Panc1 (cell line): ENCODE measurements at regions not wholly inside any gene's neighbourhood (a gene's known extent, or its start where the extent isn't known, plus 50 kb on each side); places are given as distances from the start of the nearest gene placed in this dataset.

ENCODE experiments used
- ATAC-seq: fragments of 200-7000 bp; cut with Tn5 transposase; 2 replicates; pipeline ENCODE4 v1.9.1; 2020; ENCODE audit warnings: mild to moderate bottlenecking, moderate library complexity
- BruUV-seq: library from RNA; stranded (reverse); fragments of 400-500 nt; replicated peaks from 2 replicates; lab custom pipeline; 2021; lab: Mats Ljungman, UMichigan
- CTCF ChIA-PET: fragments of 300-600 bp; sonication (Branson Sonifier 250); formaldehyde crosslinking; loops from one replicate; lab custom pipeline; 2022; ENCODE audit warnings: antibody characterized with exemption; lab: Charles Lee
- POLR2A ChIA-PET: fragments of 300-600 bp; sonication (Branson Sonifier 250); formaldehyde crosslinking; loops from one replicate; lab custom pipeline; 2022; ENCODE audit warnings: antibody characterized with exemption; lab: Charles Lee
- DNase-seq: peaks from one replicate; pipeline ENCODE4 v3.0.0-alpha.2; 2010; ENCODE audit warnings: low read depth, low spot score
- H3K27ac ChIP-seq: 2 replicates; pipeline ENCODE4 v1.5.1; 2011; ENCODE audit warnings: mild to moderate bottlenecking, low read length, inconsistent platforms
- H3K27me3 ChIP-seq: fragments of 200-500 bp; sonication (Bioruptor generic); 2 replicates; pipeline ENCODE4 v1.6.0; 2014; ENCODE audit warnings: low read length, inconsistent platforms; ENCODE audit not compliant: control insufficient read depth, insufficient read depth
- H3K36me3 ChIP-seq: fragments of 200-500 bp; sonication (Bioruptor generic); 2 replicates; pipeline ENCODE4 v1.5.1; 2014; ENCODE audit warnings: inconsistent platforms, mild to moderate bottlenecking, low read length, moderate library complexity; ENCODE audit not compliant: control insufficient read depth, insufficient read depth
- H3K4me1 ChIP-seq: 2 replicates; pipeline ENCODE4 v1.5.1; 2011; ENCODE audit warnings: inconsistent platforms, mild to moderate bottlenecking, low read length, moderate library complexity; ENCODE audit not compliant: control insufficient read depth, insufficient read depth
- H3K4me3 ChIP-seq, 2 experiments: 2 replicates each; pipeline ENCODE4 v1.5.1; 2011 to 2012; ENCODE audit warnings: low read depth in 2 of 2, low read length in 2 of 2, mild to moderate bottlenecking in 2 of 2, inconsistent platforms in 1 of 2, moderate library complexity in 1 of 2
- H3K9me3 ChIP-seq: fragments of 200-500 bp; sonication (Bioruptor generic); 2 replicates; pipeline ENCODE4 v1.5.1; 2014; ENCODE audit warnings: low read depth, mild to moderate bottlenecking, inconsistent platforms, low read length, moderate library complexity; ENCODE audit not compliant: control insufficient read depth, insufficient read depth
- POLR2AphosphoS5 ChIP-seq: IDR thresholded peaks from 2 replicates; pipeline ENCODE4 v1.6.1; 2012; ENCODE audit warnings: mild to moderate bottlenecking, low read depth, low read length, moderate library complexity
- SIN3A ChIP-seq: IDR thresholded peaks from 2 replicates; pipeline ENCODE4 v1.6.1; 2012; ENCODE audit warnings: low read depth, mild to moderate bottlenecking, low read length, moderate library complexity, borderline replicate concordance; ENCODE audit not compliant: insufficient read depth
- TCF7L2 ChIP-seq: IDR thresholded peaks from 2 replicates; pipeline ENCODE4 v1.6.1; 2011; ENCODE audit warnings: mild to moderate bottlenecking, low read depth, low read length, inconsistent platforms
- in situ Hi-C: cut with HindIII; loops from 2 replicates; pipeline ENCODE4 v1.10.0; 2016; ENCODE audit warnings: low sequenced_read_pairs, low pct_unique_long_range_greater_than_20kb
- intact Hi-C: fragments of 100-400 bp; cut with micrococcal nuclease; formaldehyde crosslinking; loops from one replicate; pipeline ENCODE4 v1.10.0; 2022; ENCODE audit not compliant: unreplicated experiment
- TF ChIP-seq, protein P1 (sequence below): fragments of 450-650 bp; IDR thresholded peaks from 2 replicates; pipeline ENCODE4 v1.5.1; 2017; ENCODE audit warnings: mild to moderate bottlenecking
- TF ChIP-seq, protein P2 (sequence below), 2 experiments: IDR thresholded peaks; 2 replicates each; pipeline ENCODE4 v1.6.1; 2011 to 2012; ENCODE audit warnings: low read depth in 2 of 2, control low read depth in 1 of 2, low read length in 1 of 2, mild to moderate bottlenecking in 1 of 2, moderate library complexity in 1 of 2; ENCODE audit not compliant: insufficient read depth in 1 of 2

DNA sequence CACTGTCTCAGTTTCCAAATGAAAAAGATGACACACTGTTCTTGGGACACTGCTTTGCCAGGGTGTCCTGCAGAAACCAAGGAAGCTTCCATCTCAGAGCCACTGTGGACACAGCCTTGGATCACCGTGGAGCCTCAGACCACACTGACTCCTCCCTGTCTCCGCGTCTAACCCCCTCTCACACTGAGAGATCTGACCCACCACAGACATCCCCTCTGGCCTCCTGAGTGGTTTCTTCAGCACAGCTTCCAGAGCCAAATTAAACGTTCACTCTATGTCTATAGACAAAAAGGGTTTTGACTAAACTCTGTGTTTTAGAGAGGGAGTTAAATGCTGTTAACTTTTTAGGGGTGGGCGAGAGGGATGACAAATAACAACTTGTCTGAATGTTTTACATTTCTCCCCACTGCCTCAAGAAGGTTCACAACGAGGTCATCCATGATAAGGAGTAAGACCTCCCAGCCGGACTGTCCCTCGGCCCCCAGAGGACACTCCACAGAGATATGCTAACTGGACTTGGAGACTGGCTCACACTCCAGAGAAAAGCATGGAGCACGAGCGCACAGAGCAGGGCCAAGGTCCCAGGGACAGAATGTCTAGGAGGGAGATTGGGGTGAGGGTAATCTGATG, 113.4 kb upstream of the PKDCC start:
- TF ChIP-seq TCF7L2 (no peak), SIN3A (no peak), POLR2AphosphoS5 (no peak)
- TF ChIP-seq, protein P1, sequence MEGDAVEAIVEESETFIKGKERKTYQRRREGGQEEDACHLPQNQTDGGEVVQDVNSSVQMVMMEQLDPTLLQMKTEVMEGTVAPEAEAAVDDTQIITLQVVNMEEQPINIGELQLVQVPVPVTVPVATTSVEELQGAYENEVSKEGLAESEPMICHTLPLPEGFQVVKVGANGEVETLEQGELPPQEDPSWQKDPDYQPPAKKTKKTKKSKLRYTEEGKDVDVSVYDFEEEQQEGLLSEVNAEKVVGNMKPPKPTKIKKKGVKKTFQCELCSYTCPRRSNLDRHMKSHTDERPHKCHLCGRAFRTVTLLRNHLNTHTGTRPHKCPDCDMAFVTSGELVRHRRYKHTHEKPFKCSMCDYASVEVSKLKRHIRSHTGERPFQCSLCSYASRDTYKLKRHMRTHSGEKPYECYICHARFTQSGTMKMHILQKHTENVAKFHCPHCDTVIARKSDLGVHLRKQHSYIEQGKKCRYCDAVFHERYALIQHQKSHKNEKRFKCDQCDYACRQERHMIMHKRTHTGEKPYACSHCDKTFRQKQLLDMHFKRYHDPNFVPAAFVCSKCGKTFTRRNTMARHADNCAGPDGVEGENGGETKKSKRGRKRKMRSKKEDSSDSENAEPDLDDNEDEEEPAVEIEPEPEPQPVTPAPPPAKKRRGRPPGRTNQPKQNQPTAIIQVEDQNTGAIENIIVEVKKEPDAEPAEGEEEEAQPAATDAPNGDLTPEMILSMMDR = no peak
- TF ChIP-seq, protein P2, sequence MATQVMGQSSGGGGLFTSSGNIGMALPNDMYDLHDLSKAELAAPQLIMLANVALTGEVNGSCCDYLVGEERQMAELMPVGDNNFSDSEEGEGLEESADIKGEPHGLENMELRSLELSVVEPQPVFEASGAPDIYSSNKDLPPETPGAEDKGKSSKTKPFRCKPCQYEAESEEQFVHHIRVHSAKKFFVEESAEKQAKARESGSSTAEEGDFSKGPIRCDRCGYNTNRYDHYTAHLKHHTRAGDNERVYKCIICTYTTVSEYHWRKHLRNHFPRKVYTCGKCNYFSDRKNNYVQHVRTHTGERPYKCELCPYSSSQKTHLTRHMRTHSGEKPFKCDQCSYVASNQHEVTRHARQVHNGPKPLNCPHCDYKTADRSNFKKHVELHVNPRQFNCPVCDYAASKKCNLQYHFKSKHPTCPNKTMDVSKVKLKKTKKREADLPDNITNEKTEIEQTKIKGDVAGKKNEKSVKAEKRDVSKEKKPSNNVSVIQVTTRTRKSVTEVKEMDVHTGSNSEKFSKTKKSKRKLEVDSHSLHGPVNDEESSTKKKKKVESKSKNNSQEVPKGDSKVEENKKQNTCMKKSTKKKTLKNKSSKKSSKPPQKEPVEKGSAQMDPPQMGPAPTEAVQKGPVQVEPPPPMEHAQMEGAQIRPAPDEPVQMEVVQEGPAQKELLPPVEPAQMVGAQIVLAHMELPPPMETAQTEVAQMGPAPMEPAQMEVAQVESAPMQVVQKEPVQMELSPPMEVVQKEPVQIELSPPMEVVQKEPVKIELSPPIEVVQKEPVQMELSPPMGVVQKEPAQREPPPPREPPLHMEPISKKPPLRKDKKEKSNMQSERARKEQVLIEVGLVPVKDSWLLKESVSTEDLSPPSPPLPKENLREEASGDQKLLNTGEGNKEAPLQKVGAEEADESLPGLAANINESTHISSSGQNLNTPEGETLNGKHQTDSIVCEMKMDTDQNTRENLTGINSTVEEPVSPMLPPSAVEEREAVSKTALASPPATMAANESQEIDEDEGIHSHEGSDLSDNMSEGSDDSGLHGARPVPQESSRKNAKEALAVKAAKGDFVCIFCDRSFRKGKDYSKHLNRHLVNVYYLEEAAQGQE (IDR thresholded peaks at IDR 0.05; ENCODE audit: insufficient read depth in 1 of 2, low read depth in 2 of 2, low read length in 1 of 2) = no peak
- ATAC-seq = no peak
- CTCF ChIA-PET = no interaction called here
- Histone ChIP-seq H3K4me1 (no peaks in the 10 kb centered on the region), H3K27ac (no peak overlapping the region), H3K9me3 (no peaks in the 10 kb centered on the region), H3K36me3 (no peaks in the 10 kb centered on the region), H3K4me3 (no peak overlapping the region), H3K27me3 (no peaks in the 10 kb centered on the region)
- no TSS peak for BruUV-seq
- no peak for DNase-seq
- POLR2A ChIA-PET = no interaction called here
- in situ Hi-C loops = no loop called here
- intact Hi-C loops = no loop called here

DNA sequence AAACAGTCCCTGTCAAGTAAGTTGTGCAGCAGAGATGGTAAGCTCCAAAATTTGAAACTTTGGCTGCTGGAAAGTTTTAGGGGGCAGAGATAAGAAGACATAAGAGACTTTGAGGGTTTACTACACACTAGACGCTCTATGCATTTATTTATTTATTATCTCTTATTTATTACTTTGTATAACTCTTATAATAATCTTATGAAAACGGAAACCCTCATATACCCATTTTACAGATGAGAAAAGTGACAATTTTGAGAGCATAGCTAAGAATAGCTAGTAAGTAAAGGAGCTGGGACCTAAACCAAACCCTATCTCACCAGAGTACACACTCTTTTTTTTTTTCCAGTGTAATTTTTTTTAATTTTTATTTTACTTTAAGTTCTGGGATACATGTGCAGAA, 112.8 kb upstream of the PKDCC start:
- in situ Hi-C loops = no loop called here
- no peak for DNase-seq
- TF ChIP-seq POLR2AphosphoS5 (no peak), TCF7L2 (no peak), SIN3A (no peak)
- TF ChIP-seq, protein P1 = no peak
- TF ChIP-seq, protein P2 (IDR thresholded peaks at IDR 0.05; ENCODE audit: insufficient read depth in 1 of 2, low read depth in 2 of 2, low read length in 1 of 2) = no peak
- Histone ChIP-seq H3K4me1 (no peaks in the 10 kb centered on the region), H3K9me3 (no peaks in the 10 kb centered on the region), H3K27me3 (no peaks in the 10 kb centered on the region), H3K4me3 (no peak overlapping the region), H3K27ac (no peak overlapping the region), H3K36me3 (no peaks in the 10 kb centered on the region)
- ChIA-PET CTCF (no interaction called here), POLR2A (no interaction called here)
- intact Hi-C loops = no loop called here
- BruUV-seq = no TSS peak
- ATAC-seq = no peak
